Brain microvascular endothelial cell (primary cell): ENCODE measurements at regions not wholly inside any gene's neighbourhood (a gene's known extent, or its start where the extent isn't known, plus 50 kb on each side); places are given as distances from the start of the nearest gene placed in this dataset.

Experiments used
- DNase-seq: peaks from one replicate; pipeline ENCODE4 v3.0.0-alpha.2; 2020
- H3K27ac ChIP-seq: fragments of 250-450 bp; sonication (Bioruptor Pico); 2 replicates; pipeline ENCODE4 v1.5.1; 2020; ENCODE audit warnings: mild to moderate bottlenecking, moderate library complexity
- H3K27me3 ChIP-seq: fragments of 250-450 bp; sonication (Bioruptor Pico); replicated peaks from 2 replicates; pipeline ENCODE4 v1.5.1; 2020; ENCODE audit warnings: mild to moderate bottlenecking
- H3K36me3 ChIP-seq: fragments of 250-450 bp; sonication (Bioruptor Pico); replicated peaks from 2 replicates; pipeline ENCODE4 v1.5.1; 2020; ENCODE audit warnings: mild to moderate bottlenecking
- H3K4me3 ChIP-seq: 2 replicates; pipeline ENCODE4 v1.5.1; 2011; ENCODE audit warnings: low read depth, mild to moderate bottlenecking, control low read depth, low read length, moderate library complexity
- in situ Hi-C: cut with HindIII; loops from 2 replicates; pipeline ENCODE4 v1.10.0; 2017; ENCODE audit warnings: low sequenced_read_pairs, low pct_ligation_motif_present
- TF ChIP-seq, protein P1 (sequence below): IDR thresholded peaks from 2 replicates; pipeline ENCODE4 v1.5.1; 2011; ENCODE audit warnings: low read depth, mild to moderate bottlenecking, moderate library complexity, low read length, control low read depth, inconsistent platforms; ENCODE audit errors: missing control alignments

DNA sequence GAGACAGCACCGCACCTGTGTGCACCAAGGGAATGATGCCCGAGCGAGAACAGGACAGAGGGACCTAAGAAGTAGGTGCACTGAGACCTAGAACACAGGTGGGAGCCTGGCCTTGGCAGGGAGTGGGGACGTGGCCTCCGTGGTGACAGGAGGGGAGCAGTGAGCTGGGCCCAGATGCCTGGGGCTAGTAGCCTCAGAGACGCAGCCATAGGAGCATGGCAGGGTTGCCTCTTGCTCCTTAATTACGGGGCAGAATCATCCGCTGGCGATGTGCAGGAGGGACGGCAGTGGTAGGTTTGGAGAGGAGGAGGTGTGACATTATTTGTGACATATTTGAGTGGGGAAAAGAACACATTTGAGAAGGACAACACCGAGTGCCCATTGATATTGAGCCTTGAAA is 57.0 kb upstream of the HPCAL1 start:
- DNase-seq = no peak
- Histone ChIP-seq H3K36me3 (no peaks in the 10 kb centered on the region), H3K4me3 (no peak overlapping the region), H3K27ac (no peak overlapping the region), H3K27me3 (no peaks in the 10 kb centered on the region)
- in situ Hi-C loops = no loop called here
- TF ChIP-seq, protein P1, sequence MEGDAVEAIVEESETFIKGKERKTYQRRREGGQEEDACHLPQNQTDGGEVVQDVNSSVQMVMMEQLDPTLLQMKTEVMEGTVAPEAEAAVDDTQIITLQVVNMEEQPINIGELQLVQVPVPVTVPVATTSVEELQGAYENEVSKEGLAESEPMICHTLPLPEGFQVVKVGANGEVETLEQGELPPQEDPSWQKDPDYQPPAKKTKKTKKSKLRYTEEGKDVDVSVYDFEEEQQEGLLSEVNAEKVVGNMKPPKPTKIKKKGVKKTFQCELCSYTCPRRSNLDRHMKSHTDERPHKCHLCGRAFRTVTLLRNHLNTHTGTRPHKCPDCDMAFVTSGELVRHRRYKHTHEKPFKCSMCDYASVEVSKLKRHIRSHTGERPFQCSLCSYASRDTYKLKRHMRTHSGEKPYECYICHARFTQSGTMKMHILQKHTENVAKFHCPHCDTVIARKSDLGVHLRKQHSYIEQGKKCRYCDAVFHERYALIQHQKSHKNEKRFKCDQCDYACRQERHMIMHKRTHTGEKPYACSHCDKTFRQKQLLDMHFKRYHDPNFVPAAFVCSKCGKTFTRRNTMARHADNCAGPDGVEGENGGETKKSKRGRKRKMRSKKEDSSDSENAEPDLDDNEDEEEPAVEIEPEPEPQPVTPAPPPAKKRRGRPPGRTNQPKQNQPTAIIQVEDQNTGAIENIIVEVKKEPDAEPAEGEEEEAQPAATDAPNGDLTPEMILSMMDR = no peak

DNA sequence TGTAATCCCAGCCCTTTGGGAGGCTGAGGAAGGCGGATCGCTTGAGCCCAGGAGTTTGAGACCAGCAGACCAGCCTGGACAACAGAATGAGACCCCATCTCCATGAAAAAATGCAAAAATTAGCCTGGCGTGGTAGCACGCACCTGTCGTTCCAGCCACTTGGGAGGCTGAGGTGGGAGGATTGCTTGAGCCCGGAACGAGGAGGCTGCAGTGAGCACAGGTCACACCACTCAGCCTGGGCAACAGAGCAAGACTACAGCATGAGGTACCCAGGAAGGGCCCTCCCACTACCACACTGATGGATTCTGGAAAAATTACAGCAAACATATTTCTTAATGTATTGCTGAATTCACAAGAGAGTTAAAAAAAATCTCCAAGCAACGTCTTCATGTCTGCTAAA is 56.3 kb upstream of the HPCAL1 start:
- no peaks in the 10 kb centered on the region for H3K36me3 ChIP-seq
- no peak overlapping the region for H3K4me3 ChIP-seq
- H3K27me3 ChIP-seq = no peaks in the 10 kb centered on the region
- DNase-seq = no peak
- in situ Hi-C loops = no loop called here
- TF ChIP-seq, protein P1 = no peak
- no peak overlapping the region for H3K27ac ChIP-seq

DNA sequence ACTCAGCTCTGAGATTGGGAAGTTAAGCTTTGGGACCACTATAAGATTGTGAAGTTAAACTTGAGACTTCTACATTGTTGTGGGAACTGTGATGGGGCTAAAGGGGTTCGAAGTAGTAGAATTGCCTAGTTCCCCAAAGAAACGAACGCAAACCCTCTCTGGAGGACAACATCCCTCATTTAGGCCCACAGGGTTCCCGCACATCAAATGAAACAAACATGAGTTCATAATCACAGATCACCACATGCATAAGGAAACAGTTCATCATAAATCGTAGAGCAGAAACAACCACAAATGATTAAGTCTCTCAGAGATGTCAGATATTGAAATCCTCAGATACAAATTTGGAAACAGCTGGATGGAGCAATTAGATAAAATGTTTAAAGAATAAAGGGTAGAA is 55.9 kb upstream of the HPCAL1 start:
- Histone ChIP-seq H3K36me3 (no peaks in the 10 kb centered on the region), H3K27me3 (no peaks in the 10 kb centered on the region), H3K4me3 (no peak overlapping the region), H3K27ac (no peak overlapping the region)
- no peak for DNase-seq
- TF ChIP-seq, protein P1 = no peak
- in situ Hi-C loops = no loop called here

DNA sequence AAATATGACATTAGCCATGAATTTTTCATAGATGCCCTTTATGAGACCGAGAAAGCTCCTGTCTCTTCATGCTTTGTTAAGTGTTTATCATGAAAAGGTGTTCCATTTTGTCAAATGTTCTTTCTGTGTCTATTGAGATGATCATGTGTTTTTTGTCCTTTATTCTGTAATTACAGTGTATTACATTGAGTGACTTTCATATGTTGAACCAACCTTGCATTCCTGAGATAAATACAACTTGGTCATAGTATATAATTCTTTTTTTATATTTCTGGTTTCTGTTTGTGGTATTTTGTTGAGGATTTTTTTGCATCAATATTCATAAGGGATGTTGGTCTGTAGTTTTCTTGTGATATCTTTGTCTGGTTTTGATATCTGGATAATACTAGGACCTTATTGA is 52.9 kb upstream of the HPCAL1 start:
- DNase-seq = no peak
- TF ChIP-seq, protein P1 = no peak
- no peaks in the 10 kb centered on the region for H3K27me3 ChIP-seq
- no peak overlapping the region for H3K27ac ChIP-seq
- no peaks in the 10 kb centered on the region for H3K36me3 ChIP-seq
- in situ Hi-C loops = no loop called here
- no peak overlapping the region for H3K4me3 ChIP-seq

DNA sequence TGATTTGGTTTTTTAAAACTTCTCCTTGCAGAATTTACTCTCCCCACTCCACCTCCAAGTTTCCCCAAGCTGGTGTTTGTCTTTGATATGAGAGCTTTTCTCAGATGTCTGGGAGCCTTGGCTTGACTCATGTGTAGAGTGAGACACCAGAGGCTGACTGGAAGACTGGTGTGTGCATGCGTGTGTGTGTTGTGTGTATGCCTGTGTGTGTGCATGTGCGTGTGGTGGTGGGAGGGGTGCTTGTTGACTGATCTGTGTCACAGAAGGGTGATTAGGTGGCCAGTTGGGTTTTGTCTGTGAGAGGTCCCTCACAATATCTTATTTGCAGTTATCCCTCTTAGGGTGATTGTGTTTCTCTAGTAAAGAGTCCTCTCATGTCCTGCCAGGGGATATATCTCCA is 50.5 kb upstream of the HPCAL1 start:
- in situ Hi-C loops = no loop called here
- no peaks in the 10 kb centered on the region for H3K36me3 ChIP-seq
- TF ChIP-seq, protein P1 = no peak

DNA sequence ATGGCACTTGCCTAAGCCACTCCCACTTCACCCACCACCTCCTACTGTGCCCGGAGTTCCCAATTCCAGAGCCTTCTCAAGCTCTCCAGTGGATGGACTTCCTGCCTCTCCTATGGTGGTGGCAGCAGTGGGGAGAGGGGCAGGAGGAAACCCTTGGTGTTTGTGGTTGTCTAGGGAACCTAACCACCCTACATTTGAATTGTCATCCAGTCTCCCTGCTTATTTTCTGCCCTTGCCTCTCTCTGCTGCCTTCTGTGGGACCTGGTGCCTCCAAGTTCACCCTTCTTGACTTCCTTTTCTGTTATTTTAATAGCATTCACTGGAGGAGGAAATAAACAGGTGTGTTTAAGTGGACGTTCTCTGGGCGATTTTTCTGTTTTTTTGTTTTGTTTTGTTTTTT is 50.0 kb upstream of the HPCAL1 start:
- DNase-seq = no peak
- in situ Hi-C loops = no loop called here
- H3K27me3 ChIP-seq = no peaks in the 10 kb centered on the region
- TF ChIP-seq, protein P1 = no peak
- no peak overlapping the region for H3K27ac ChIP-seq
- H3K36me3 ChIP-seq = no peaks in the 10 kb centered on the region
- no peak overlapping the region for H3K4me3 ChIP-seq

More for the DNA sequence above, 50.5 kb upstream of the HPCAL1 start:
- Histone ChIP-seq H3K4me3 (no peak overlapping the region), H3K27me3 (no peaks in the 10 kb centered on the region), H3K27ac (no peak overlapping the region)
- DNase-seq = no peak
